OCI-LY3 (cell line): ENCODE measurements at regions not wholly inside any gene's neighbourhood (a gene's known extent, or its start where the extent isn't known, plus 50 kb on each side); places are given as distances from the start of the nearest gene placed in this dataset.

Experiments
- H2AFZ ChIP-seq: fragments of 200-600, 300-600 bp; shearing (Covaris generic); 2 replicates; pipeline ENCODE4 v1.6.0; 2014; ENCODE audit warnings: antibody characterized with exemption, low read depth, low read length
- H3K27ac ChIP-seq: fragments of 200-600, 300-600 bp; sonication (generic); 2 replicates; pipeline ENCODE4 v1.5.1; 2014; ENCODE audit warnings: mild to moderate bottlenecking, low read length, moderate library complexity, mixed read lengths
- H3K27me3 ChIP-seq: fragments of 200-600, 300-600 bp; sonication (generic); 2 replicates; pipeline ENCODE4 v1.6.1; 2014; ENCODE audit warnings: low read depth, low read length, mixed read lengths
- H3K36me3 ChIP-seq: fragments of 200-600, 300-600 bp; sonication (generic); replicated peaks from 2 replicates; pipeline ENCODE3; 2014; ENCODE audit warnings: low read depth, low read length, mixed read lengths
- H3K4me1 ChIP-seq: fragments of 300-600, 200-600 bp; sonication (generic); 2 replicates; pipeline ENCODE4 v1.6.1; 2014; ENCODE audit warnings: low read length, mixed read lengths
- H3K4me2 ChIP-seq: fragments of 200-600, 300-600 bp; sonication (generic); 2 replicates; pipeline ENCODE4 v1.6.1; 2014; ENCODE audit warnings: low read length, mixed read lengths
- H3K4me3 ChIP-seq: fragments of 300-600, 200-600 bp; sonication (generic); 2 replicates; pipeline ENCODE4 v1.5.1; 2014; ENCODE audit warnings: antibody characterized with exemption, mild to moderate bottlenecking, low read length, moderate library complexity
- H3K79me2 ChIP-seq: fragments of 300-600, 200-600 bp; shearing (Covaris generic); 2 replicates; pipeline ENCODE4 v1.6.1; 2014; ENCODE audit warnings: mild to moderate bottlenecking, low read length, mixed read lengths
- H3K9ac ChIP-seq: fragments of 300-600, 200-600 bp; shearing (Covaris generic); 2 replicates; pipeline ENCODE4 v1.6.0; 2014; ENCODE audit warnings: mild to moderate bottlenecking, low read length, moderate library complexity
- H3K9me3 ChIP-seq: fragments of 200-600, 300-600 bp; shearing (Covaris generic); 2 replicates; pipeline ENCODE4 v1.6.1; 2014; ENCODE audit warnings: low read length, mixed read lengths; ENCODE audit not compliant: insufficient read depth
- H4K20me1 ChIP-seq: fragments of 200-600, 300-600 bp; sonication (generic); 2 replicates; pipeline ENCODE4 v1.6.1; 2016; ENCODE audit warnings: low read length, mixed read lengths; ENCODE audit not compliant: insufficient read depth
- CTCF ChIP-seq: fragments of 200-600, 300-600 bp; sonication (generic); IDR thresholded peaks from 2 replicates; pipeline ENCODE4 v1.5.1; 2014; ENCODE audit warnings: antibody characterized with exemption, low read length, low read depth
- EZH2phosphoT487 ChIP-seq: fragments of 200-600 bp; shearing (Covaris generic); IDR thresholded peaks from 2 replicates; pipeline ENCODE4 v1.6.1; 2018; ENCODE audit warnings: antibody characterized with exemption, mixed run types, low read depth

- no peak overlapping the region for H3K9ac ChIP-seq
- no peaks in the 10 kb centered on the region for H4K20me1 ChIP-seq
- no peak overlapping the region for H3K4me2 ChIP-seq
- H3K27ac ChIP-seq: no peak overlapping the region
- H3K4me1 ChIP-seq: no peaks in the 10 kb centered on the region
- no peak overlapping the region for H2AFZ ChIP-seq
- TF ChIP-seq EZH2phosphoT487 (no peak), CTCF (no peak)
- no peaks in the 10 kb centered on the region for H3K36me3 ChIP-seq
- H3K79me2 ChIP-seq: no peaks in the 10 kb centered on the region
- H3K27me3 ChIP-seq: no peaks in the 10 kb centered on the region
- no peak overlapping the region for H3K4me3 ChIP-seq
- H3K9me3 ChIP-seq: no peaks in the 10 kb centered on the region
Measured at GRCh38 chr9:73906671-73907070, 590.5 kb upstream of the RORB start.

- no peak overlapping the region for H3K4me3 ChIP-seq
- no peaks in the 10 kb centered on the region for H3K27me3 ChIP-seq
- no peaks in the 10 kb centered on the region for H3K79me2 ChIP-seq
- no peak overlapping the region for H3K27ac ChIP-seq
- H4K20me1 ChIP-seq: no peaks in the 10 kb centered on the region
- no peaks in the 10 kb centered on the region for H3K36me3 ChIP-seq
- no peaks in the 10 kb centered on the region for H3K9me3 ChIP-seq
- H2AFZ ChIP-seq: no peak overlapping the region
- no peak overlapping the region for H3K9ac ChIP-seq
- TF ChIP-seq CTCF (no peak), EZH2phosphoT487 (no peak)
- H3K4me1 ChIP-seq: no peaks in the 10 kb centered on the region
- H3K4me2 ChIP-seq: no peak overlapping the region
Measured at GRCh38 chr9:73911804-73912203, 585.3 kb upstream of the RORB start.

- Histone ChIP-seq H3K36me3 (no peaks in the 10 kb centered on the region), H3K79me2 (no peaks in the 10 kb centered on the region), H3K4me1 (no peaks in the 10 kb centered on the region), H3K9me3 (no peaks in the 10 kb centered on the region), H3K27me3 (no peaks in the 10 kb centered on the region), H2AFZ (no peak overlapping the region; the same call in 1 of the 2 replicates), H3K4me2 (peak overlapping the region; percentile 39), H3K9ac (no peak overlapping the region), H3K4me3 (no peak overlapping the region), H3K27ac (no peak overlapping the region), H4K20me1 (no peaks in the 10 kb centered on the region)
- TF ChIP-seq CTCF: peak; percentile 46
- TF ChIP-seq EZH2phosphoT487: no peak
Measured at GRCh38 chr9:73916016-73916673, 581.0 kb upstream of the RORB start.

- Histone ChIP-seq H3K27me3 (no peaks in the 10 kb centered on the region), H3K4me3 (no peak overlapping the region), H3K4me1 (no peaks in the 10 kb centered on the region), H2AFZ (no peak overlapping the region), H4K20me1 (no peaks in the 10 kb centered on the region), H3K4me2 (no peak overlapping the region), H3K36me3 (no peaks in the 10 kb centered on the region), H3K79me2 (no peaks in the 10 kb centered on the region), H3K9me3 (no peaks in the 10 kb centered on the region), H3K27ac (no peak overlapping the region), H3K9ac (no peak overlapping the region)
- no peak for TF ChIP-seq CTCF
- no peak for TF ChIP-seq EZH2phosphoT487
Measured at GRCh38 chr9:73919712-73920111, 577.4 kb upstream of the RORB start.
